Activated T-cell treated with anti-CD3 and anti-CD28 coated beads, Interleukin-2, amount 50 U/mL, for 72 hours (primary cell): ENCODE measurements at regions not wholly inside any gene's neighbourhood (a gene's known extent, or its start where the extent isn't known, plus 50 kb on each side); places are given as distances from the start of the nearest gene placed in this dataset.

Experiments
- ATAC-seq, 2 donors: fragments of 150-1000 bp; cut with Tn5 transposase; replicated peaks in 1 of 2; 2 replicates each; pipeline ENCODE4 v1.10.0; 2021; ENCODE audit warnings: moderate library complexity in 2 of 2, mild to moderate bottlenecking in 1 of 2
- DNase-seq, 2 donors: peaks; one replicate each; pipeline ENCODE4 v3.0.0; 2021 to 2022; ENCODE audit warnings: mixed read lengths in 1 of 2
- H3K27ac Mint-ChIP-seq: one replicate; pipeline ENCODE4 v1.8.0; 2022; ENCODE audit warnings: mild to moderate bottlenecking, moderate library complexity, mixed read lengths
- H3K27me3 Mint-ChIP-seq: one replicate; pipeline ENCODE4 v1.8.0; 2022; ENCODE audit warnings: low read depth, mixed read lengths
- H3K36me3 Mint-ChIP-seq, 2 donors: one replicate each; pipeline ENCODE4 v1.8.0; 2022; ENCODE audit warnings: mixed read lengths in 2 of 2, mild to moderate bottlenecking in 1 of 2; ENCODE audit not compliant: insufficient read depth in 2 of 2
- H3K4me1 Mint-ChIP-seq: one replicate; pipeline ENCODE4 v1.8.0; 2022; ENCODE audit warnings: low read depth, mixed read lengths
- H3K4me3 Mint-ChIP-seq, 2 donors: one replicate each; pipeline ENCODE4 v1.8.0; 2022; ENCODE audit warnings: mild to moderate bottlenecking in 2 of 2, mixed read lengths in 2 of 2, moderate library complexity in 2 of 2
- H3K9me3 Mint-ChIP-seq, 2 donors: one replicate each; pipeline ENCODE4 v1.8.0; 2022; ENCODE audit warnings: mixed read lengths in 2 of 2

GRCh38 chr13:64680739-64681138, 2549.4 kb downstream of the PCDH9 start:
- no peaks in the 10 kb centered on the region for H3K36me3 Mint-ChIP-seq
- ATAC-seq (no peak), DNase-seq (no peak)
- no peaks in the 10 kb centered on the region for H3K27me3 Mint-ChIP-seq
- H3K9me3 Mint-ChIP-seq = peaks cover 1 to 11% of the 10 kb centered on the region in 2 donors
- no peak overlapping the region for H3K27ac Mint-ChIP-seq
- no peak overlapping the region for H3K4me3 Mint-ChIP-seq
- no peaks in the 10 kb centered on the region for H3K4me1 Mint-ChIP-seq

- no peak overlapping the region for H3K27ac Mint-ChIP-seq
- DNase-seq (no peak), ATAC-seq (no peak)
- H3K36me3 Mint-ChIP-seq = peaks cover 1 to 2% of the 10 kb centered on the region in 2 donors
- no peaks in the 10 kb centered on the region for H3K4me1 Mint-ChIP-seq
- H3K27me3 Mint-ChIP-seq = no peaks in the 10 kb centered on the region
- no peak overlapping the region for H3K4me3 Mint-ChIP-seq
- H3K9me3 Mint-ChIP-seq = peaks cover 8% of the 10 kb centered on the region in 2 donors
Measured at GRCh38 chr13:64675255-64675892, 2554.8 kb downstream of the PCDH9 start.

- Mint-ChIP-seq H3K4me1 (no peaks in the 10 kb centered on the region), H3K27ac (no peak overlapping the region), H3K9me3 (peaks cover 6 to 8% of the 10 kb centered on the region in 2 donors), H3K4me3 (no peak overlapping the region), H3K36me3 (peaks cover 1 to 2% of the 10 kb centered on the region in 2 donors), H3K27me3 (no peaks in the 10 kb centered on the region)
- DNase-seq (no peak), ATAC-seq (no peak)
Measured at GRCh38 chr13:64674126-64674525, 2556.0 kb downstream of the PCDH9 start.

GRCh38 chr13:64672751-64673150, 2557.4 kb downstream of the PCDH9 start:
- Mint-ChIP-seq H3K36me3 (peaks cover 1 to 2% of the 10 kb centered on the region in 2 donors), H3K4me1 (no peaks in the 10 kb centered on the region), H3K4me3 (no peak overlapping the region), H3K27ac (no peak overlapping the region), H3K27me3 (no peaks in the 10 kb centered on the region), H3K9me3 (peaks cover 11 to 13% of the 10 kb centered on the region in 2 donors)
- no peak for DNase-seq
- ATAC-seq = no peak

GRCh38 chr13:64662887-64663593, 2567.1 kb downstream of the PCDH9 start:
- ATAC-seq (no peak), DNase-seq (no peak)
- H3K36me3 Mint-ChIP-seq = no peaks in the 10 kb centered on the region
- no peak overlapping the region for H3K4me3 Mint-ChIP-seq
- H3K4me1 Mint-ChIP-seq = no peaks in the 10 kb centered on the region
- no peak overlapping the region for H3K27ac Mint-ChIP-seq
- H3K9me3 Mint-ChIP-seq = peaks cover 3 to 4% of the 10 kb centered on the region in 2 donors
- H3K27me3 Mint-ChIP-seq = no peaks in the 10 kb centered on the region

- no peaks in the 10 kb centered on the region for H3K27me3 Mint-ChIP-seq
- H3K4me1 Mint-ChIP-seq = no peaks in the 10 kb centered on the region
- peaks cover 0 to 9% of the 10 kb centered on the region in 2 donors for H3K9me3 Mint-ChIP-seq
- no peaks in the 10 kb centered on the region for H3K36me3 Mint-ChIP-seq
- no peak overlapping the region for H3K4me3 Mint-ChIP-seq
- ATAC-seq (no peak), DNase-seq (no peak)
- no peak overlapping the region for H3K27ac Mint-ChIP-seq
Measured at GRCh38 chr13:64648293-64648692, 2581.8 kb downstream of the PCDH9 start.

- H3K36me3 Mint-ChIP-seq = peaks cover 0 to 2% of the 10 kb centered on the region in 2 donors
- no peak overlapping the region for H3K27ac Mint-ChIP-seq
- H3K9me3 Mint-ChIP-seq = peaks cover 3 to 13% of the 10 kb centered on the region in 2 donors
- no peaks in the 10 kb centered on the region for H3K4me1 Mint-ChIP-seq
- no peak for ATAC-seq
- no peak overlapping the region for H3K4me3 Mint-ChIP-seq
- H3K27me3 Mint-ChIP-seq = no peaks in the 10 kb centered on the region
- DNase-seq = no peak
Measured at GRCh38 chr13:64643066-64643465, 2587.1 kb downstream of the PCDH9 start.

GRCh38 chr13:64640002-64640401, 2590.1 kb downstream of the PCDH9 start:
- Mint-ChIP-seq H3K9me3 (peaks cover 5 to 15% of the 10 kb centered on the region in 2 donors), H3K36me3 (peaks cover 0 to 2% of the 10 kb centered on the region in 2 donors), H3K27me3 (no peaks in the 10 kb centered on the region), H3K4me1 (no peaks in the 10 kb centered on the region), H3K27ac (no peak overlapping the region), H3K4me3 (no peak overlapping the region)
- DNase-seq (no peak), ATAC-seq (no peak)

- peaks cover 0 to 2% of the 10 kb centered on the region in 2 donors for H3K36me3 Mint-ChIP-seq
- DNase-seq = no peak
- no peak for ATAC-seq
- no peak overlapping the region for H3K4me3 Mint-ChIP-seq
- H3K9me3 Mint-ChIP-seq = peaks cover 5 to 15% of the 10 kb centered on the region in 2 donors
- no peaks in the 10 kb centered on the region for H3K4me1 Mint-ChIP-seq
- H3K27me3 Mint-ChIP-seq = no peaks in the 10 kb centered on the region
- H3K27ac Mint-ChIP-seq = no peak overlapping the region
Measured at GRCh38 chr13:64639206-64639605, 2590.9 kb downstream of the PCDH9 start.

- Mint-ChIP-seq H3K36me3 (no peaks in the 10 kb centered on the region), H3K27me3 (no peaks in the 10 kb centered on the region), H3K4me1 (no peaks in the 10 kb centered on the region), H3K27ac (no peak overlapping the region), H3K9me3 (peaks cover 2 to 4% of the 10 kb centered on the region in 2 donors), H3K4me3 (no peak overlapping the region)
- ATAC-seq (no peak), DNase-seq (no peak)
Measured at GRCh38 chr13:64633948-64634347, 2596.2 kb downstream of the PCDH9 start.

GRCh38 chr13:64627654-64628053, 2602.5 kb downstream of the PCDH9 start:
- Mint-ChIP-seq H3K4me3 (no peak overlapping the region), H3K4me1 (no peaks in the 10 kb centered on the region), H3K27me3 (no peaks in the 10 kb centered on the region), H3K27ac (no peak overlapping the region), H3K9me3 (peaks cover 4 to 5% of the 10 kb centered on the region in 2 donors), H3K36me3 (no peaks in the 10 kb centered on the region)
- ATAC-seq (no peak), DNase-seq (no peak)

GRCh38 chr13:64626105-64626504, 2604.0 kb downstream of the PCDH9 start:
- DNase-seq = no peak
- Mint-ChIP-seq H3K9me3 (peaks cover 4 to 5% of the 10 kb centered on the region in 2 donors), H3K27ac (no peak overlapping the region), H3K4me1 (no peaks in the 10 kb centered on the region), H3K4me3 (no peak overlapping the region), H3K27me3 (no peaks in the 10 kb centered on the region), H3K36me3 (no peaks in the 10 kb centered on the region)
- no peak for ATAC-seq

- Mint-ChIP-seq H3K9me3 (peaks cover 0 to 4% of the 10 kb centered on the region in 2 donors), H3K4me1 (no peaks in the 10 kb centered on the region), H3K36me3 (peaks cover 0 to 2% of the 10 kb centered on the region in 2 donors), H3K27me3 (no peaks in the 10 kb centered on the region), H3K4me3 (no peak overlapping the region), H3K27ac (no peak overlapping the region)
- ATAC-seq = no peak
- DNase-seq = no peak
Measured at GRCh38 chr13:64617231-64617630, 2612.9 kb downstream of the PCDH9 start.
